SK-N-SH treated with all-trans-retinoic acid at 6 μM for 48 hours (cell line): ENCODE measurements at regions not wholly inside any gene's neighbourhood (a gene's known extent, or its start where the extent isn't known, plus 50 kb on each side); places are given as distances from the start of the nearest gene placed in this dataset.

Source experiments
- ARNTL ChIP-seq: fragments of 450-650 bp; formaldehyde crosslinking; IDR thresholded peaks from 2 replicates; pipeline ENCODE4 v1.5.0; 2020; ENCODE audit warnings: low read depth, mild to moderate bottlenecking, moderate library complexity, borderline replicate concordance
- BACH2 ChIP-seq: fragments of 250-450 bp; sonication (Bioruptor Pico); IDR thresholded peaks from 2 replicates; pipeline ENCODE4 v1.9.0; 2021; ENCODE audit warnings: mild to moderate bottlenecking, borderline replicate concordance
- CREB5 ChIP-seq: fragments of 250-450 bp; sonication (Bioruptor Pico); IDR thresholded peaks from 2 replicates; pipeline ENCODE4 v1.5.1; 2020; ENCODE audit warnings: low read depth, mild to moderate bottlenecking, moderate library complexity
- ESRRG ChIP-seq: fragments of 250-450 bp; sonication (Bioruptor Pico); IDR thresholded peaks from 2 replicates; pipeline ENCODE4 v1.6.1; 2021; ENCODE audit warnings: mild to moderate bottlenecking
- PATZ1 ChIP-seq: fragments of 250-450 bp; sonication (Bioruptor Pico); IDR thresholded peaks from 2 replicates; pipeline ENCODE4 v1.8.0; 2020; ENCODE audit warnings: mild to moderate bottlenecking, moderate library complexity, borderline replicate concordance
- RARB ChIP-seq: fragments of 250-450 bp; sonication (Bioruptor Pico); IDR thresholded peaks from 2 replicates; pipeline ENCODE4 v1.8.0; 2021; ENCODE audit warnings: mild to moderate bottlenecking, moderate library complexity
- TOX ChIP-seq: fragments of 250-450 bp; sonication (Bioruptor Pico); IDR thresholded peaks from 2 replicates; pipeline ENCODE4 v1.8.0; 2021; ENCODE audit warnings: mild to moderate bottlenecking, moderate library complexity, borderline replicate concordance
- TSHZ2 ChIP-seq: fragments of 250-450 bp; sonication (Bioruptor Pico); IDR thresholded peaks from 2 replicates; pipeline ENCODE4 v1.5.0; 2020; ENCODE audit warnings: mild to moderate bottlenecking, moderate library complexity
- ZC3H10 ChIP-seq: fragments of 250-450 bp; sonication (Bioruptor Pico); IDR thresholded peaks from 2 replicates; pipeline ENCODE4 v1.5.1; 2021; ENCODE audit warnings: mild to moderate bottlenecking, moderate library complexity
- ZFP30 ChIP-seq: fragments of 450-650 bp; formaldehyde crosslinking; IDR thresholded peaks from 2 replicates; pipeline ENCODE4 v1.5.0; 2022; ENCODE audit warnings: mild to moderate bottlenecking, moderate library complexity

GRCh38 chr5:159752622-159753275 lies 163.5 kb upstream of the ADRA1B start:
- no peak for TF ChIP-seq PATZ1 (CRISPR knock-in tag)
- TF ChIP-seq TOX (CRISPR knock-in tag), result no peak
- TF ChIP-seq RARB, result no peak
- TF ChIP-seq BACH2 (CRISPR knock-in tag), result no peak
- TF ChIP-seq ESRRG (CRISPR knock-in tag), result no peak
- TF ChIP-seq TSHZ2 (CRISPR knock-in tag), result no peak
- no peak for TF ChIP-seq ARNTL
- no peak for TF ChIP-seq ZFP30 (CRISPR knock-in tag)
- no peak for TF ChIP-seq CREB5 (CRISPR knock-in tag)
- no peak for TF ChIP-seq ZC3H10 (CRISPR knock-in tag)
